Gastroesophageal sphincter (tissue), 4 donors: ENCODE measurements at regions not wholly inside any gene's neighbourhood (a gene's known extent, or its start where the extent isn't known, plus 50 kb on each side); places are given as distances from the start of the nearest gene placed in this dataset.
A peak's percentile ranks its signal among the peaks of the same experiment; 100 is the strongest.

Experiments
- ATAC-seq: fragments of 150-250 bp; one replicate; pipeline ENCODE4 v1.9.1; 2016; ENCODE audit warnings: mild to moderate bottlenecking, moderate library complexity
- H3K27ac ChIP-seq, 4 donors: fragments of 200-600 bp; sonication (generic) in 3 of 4; 1 replicate in 3 of 4; 2 replicates in 1 of 4; pipeline ENCODE4 v1.5.1; 2016 to 2019
- H3K27me3 ChIP-seq: fragments of 200-600 bp; sonication (generic); one replicate; pipeline ENCODE4 v1.5.1; 2019
- H3K36me3 ChIP-seq, 2 donors: fragments of 200-600 bp; sonication (generic); one replicate each; pipeline ENCODE4 v1.5.1; 2019; ENCODE audit warnings: control low read depth in 1 of 2
- H3K4me1 ChIP-seq, 3 donors: fragments of 200-600 bp; sonication (generic); 1 replicate in 2 of 3; 2 replicates in 1 of 3; pipeline ENCODE4 v1.5.1; 2016 to 2019; ENCODE audit warnings: control low read depth in 2 of 3
- H3K4me3 ChIP-seq, 2 donors: fragments of 200-600 bp; sonication (generic); one replicate each; pipeline ENCODE4 v1.5.1; 2019; ENCODE audit warnings: mild to moderate bottlenecking in 1 of 2, moderate library complexity in 1 of 2
- H3K9me3 ChIP-seq, 3 donors: fragments of 200-600 bp; sonication (generic); one replicate each; pipeline ENCODE4 v1.5.1; 2017 to 2019; ENCODE audit warnings: control low read depth in 2 of 3
- EP300 ChIP-seq: sonication (generic); formaldehyde crosslinking; IDR thresholded peaks from one replicate; pipeline ENCODE4 v1.6.1; 2017; ENCODE audit warnings: antibody characterized with exemption, mild to moderate bottlenecking
- POLR2A ChIP-seq, 2 donors: fragments of 450-650 bp; IDR thresholded peaks; one replicate each; pipeline ENCODE4 v1.6.1; 2017; ENCODE audit warnings: antibody characterized with exemption in 2 of 2, mild to moderate bottlenecking in 2 of 2, moderate library complexity in 1 of 2
- POLR2AphosphoS5 ChIP-seq: sonication (generic); formaldehyde crosslinking; IDR thresholded peaks from one replicate; pipeline ENCODE4 v1.6.1; 2017; ENCODE audit warnings: antibody characterized with exemption
- WGBS, 2 donors: methylation state at CpG; one replicate each; pipeline ENCODE4 v1.1.5; 2018; ENCODE audit warnings: low coverage in 1 of 2; 5-methylcytosine and 5-hydroxymethylcytosine counted together
- TF ChIP-seq, protein P1 (sequence below), 4 experiments: fragments of 200-600 bp in 2 of 4; fragments of 450-650 bp in 2 of 4; sonication (generic) in 1 of 4; IDR thresholded peaks; one replicate each; pipeline ENCODE4 v1.5.1; 2017 to 2019; ENCODE audit warnings: antibody characterized with exemption in 4 of 4, mild to moderate bottlenecking in 2 of 4, moderate library complexity in 2 of 4

DNA sequence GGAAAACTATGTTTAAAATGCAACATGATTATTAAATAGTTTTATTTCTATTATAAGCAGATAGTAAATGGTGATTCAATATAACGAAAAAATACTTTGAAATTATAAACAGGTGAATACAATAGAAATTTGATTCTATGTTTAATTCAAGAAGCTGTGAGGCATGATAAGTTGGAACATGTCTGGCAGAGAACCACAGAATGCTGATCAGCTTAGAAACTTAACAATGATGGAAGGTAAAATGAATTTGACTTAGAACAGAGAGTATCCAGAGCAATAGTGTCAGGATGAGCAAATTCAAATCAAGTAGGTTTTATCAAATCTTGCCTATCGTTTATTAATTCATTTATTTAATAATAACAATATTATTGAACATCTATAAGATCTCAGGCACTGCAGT is 83.4 kb upstream of the ADGRL4 start:
- TF ChIP-seq EP300 = no peak
- no peak for TF ChIP-seq POLR2AphosphoS5
- TF ChIP-seq POLR2A (IDR thresholded peaks at IDR 0.05) = no peak
- TF ChIP-seq, protein P1, sequence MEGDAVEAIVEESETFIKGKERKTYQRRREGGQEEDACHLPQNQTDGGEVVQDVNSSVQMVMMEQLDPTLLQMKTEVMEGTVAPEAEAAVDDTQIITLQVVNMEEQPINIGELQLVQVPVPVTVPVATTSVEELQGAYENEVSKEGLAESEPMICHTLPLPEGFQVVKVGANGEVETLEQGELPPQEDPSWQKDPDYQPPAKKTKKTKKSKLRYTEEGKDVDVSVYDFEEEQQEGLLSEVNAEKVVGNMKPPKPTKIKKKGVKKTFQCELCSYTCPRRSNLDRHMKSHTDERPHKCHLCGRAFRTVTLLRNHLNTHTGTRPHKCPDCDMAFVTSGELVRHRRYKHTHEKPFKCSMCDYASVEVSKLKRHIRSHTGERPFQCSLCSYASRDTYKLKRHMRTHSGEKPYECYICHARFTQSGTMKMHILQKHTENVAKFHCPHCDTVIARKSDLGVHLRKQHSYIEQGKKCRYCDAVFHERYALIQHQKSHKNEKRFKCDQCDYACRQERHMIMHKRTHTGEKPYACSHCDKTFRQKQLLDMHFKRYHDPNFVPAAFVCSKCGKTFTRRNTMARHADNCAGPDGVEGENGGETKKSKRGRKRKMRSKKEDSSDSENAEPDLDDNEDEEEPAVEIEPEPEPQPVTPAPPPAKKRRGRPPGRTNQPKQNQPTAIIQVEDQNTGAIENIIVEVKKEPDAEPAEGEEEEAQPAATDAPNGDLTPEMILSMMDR (IDR thresholded peaks at IDR 0.05) = no peak
- Histone ChIP-seq H3K27ac (no peak overlapping the region), H3K27me3 (no peaks in the 10 kb centered on the region), H3K4me1 (no peaks in the 10 kb centered on the region), H3K4me3 (no peak overlapping the region), H3K9me3 (no peaks in the 10 kb centered on the region), H3K36me3 (no peaks in the 10 kb centered on the region)
- ATAC-seq = no peak
- WGBS, 2 donors = 77 to 83% methylated on average over 2 of the region's 2 CpGs

DNA sequence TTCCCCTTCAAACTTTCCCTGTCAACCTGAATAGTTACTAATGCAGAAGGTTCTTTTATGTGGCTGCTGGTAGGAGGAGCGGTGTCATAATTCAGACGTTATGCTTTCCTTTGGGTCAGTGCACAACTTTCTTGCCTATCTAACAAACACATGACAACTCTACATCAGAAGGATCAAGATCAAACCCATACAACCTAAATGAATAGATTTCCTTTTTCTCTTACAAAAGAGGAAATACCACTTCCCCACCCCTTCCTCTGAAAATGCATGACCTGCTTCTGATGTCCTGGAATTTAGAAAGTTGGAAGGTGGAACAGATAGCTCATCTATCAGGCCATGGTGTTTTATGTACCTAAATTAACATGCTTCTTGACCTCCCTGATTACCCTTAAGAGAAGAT is 75.7 kb upstream of the ADGRL4 start:
- Histone ChIP-seq H3K36me3 (no peaks in the 10 kb centered on the region), H3K9me3 (no peaks in the 10 kb centered on the region), H3K4me3 (no peak overlapping the region), H3K4me1 (no peaks in the 10 kb centered on the region), H3K27me3 (no peaks in the 10 kb centered on the region), H3K27ac (no peak overlapping the region)
- no peak for TF ChIP-seq EP300
- no peak for TF ChIP-seq POLR2AphosphoS5
- TF ChIP-seq, protein P1 (IDR thresholded peaks at IDR 0.05) = no peak
- no peak for TF ChIP-seq POLR2A (IDR thresholded peaks at IDR 0.05)
- 79 to 81% methylated on average over 2 of the region's 2 CpGs for WGBS, 2 donors
- no peak for ATAC-seq

DNA sequence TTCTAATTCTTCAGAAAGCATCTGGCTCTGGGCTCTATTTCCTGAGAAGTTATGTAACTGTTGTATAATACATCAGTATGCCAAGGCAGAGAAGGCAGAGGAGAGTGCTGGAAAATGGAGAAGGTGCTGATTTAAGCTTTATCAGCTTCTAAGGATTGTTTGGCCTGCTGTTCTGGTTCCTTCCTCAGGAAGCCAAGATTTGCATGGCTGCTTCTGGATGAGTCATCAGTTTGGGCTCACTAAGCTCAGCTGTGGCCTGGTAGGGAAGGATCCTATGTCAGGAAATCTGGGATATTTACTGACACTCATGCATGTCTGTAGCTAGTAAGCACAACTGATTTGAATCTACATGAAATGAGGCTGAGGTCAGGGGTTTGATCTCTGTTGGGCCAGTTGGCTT is 73.2 kb upstream of the ADGRL4 start:
- no peak overlapping the region for H3K27ac ChIP-seq
- TF ChIP-seq POLR2AphosphoS5 (no peak), EP300 (no peak), POLR2A (IDR thresholded peaks at IDR 0.05) (no peak)
- TF ChIP-seq, protein P1 (IDR thresholded peaks at IDR 0.05) = no peak
- no peaks in the 10 kb centered on the region for H3K9me3 ChIP-seq
- H3K4me3 ChIP-seq = no peak overlapping the region
- H3K36me3 ChIP-seq = no peaks in the 10 kb centered on the region
- ATAC-seq = peak; percentile 48
- H3K27me3 ChIP-seq = no peaks in the 10 kb centered on the region
- H3K4me1 ChIP-seq = no peaks in the 10 kb centered on the region

DNA sequence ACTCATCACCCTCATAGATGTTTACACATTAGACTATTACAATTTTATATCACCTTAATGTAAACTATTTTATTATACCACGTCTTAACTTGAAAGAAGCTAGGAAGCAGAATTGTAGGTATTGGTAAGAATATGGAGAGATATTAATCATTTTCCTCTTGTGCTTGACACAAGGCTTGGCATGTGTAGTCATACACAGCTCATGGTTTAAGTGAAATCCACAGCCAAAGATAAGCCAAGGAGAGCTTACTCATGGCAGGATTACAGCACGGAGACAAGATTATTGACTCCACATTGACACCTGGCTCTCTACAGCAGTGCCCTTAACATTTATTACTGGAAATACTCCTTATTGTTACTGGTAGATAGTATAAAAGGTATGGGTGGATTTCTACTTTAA is 68.4 kb upstream of the ADGRL4 start:
- Histone ChIP-seq H3K27me3 (no peaks in the 10 kb centered on the region), H3K27ac (no peak overlapping the region), H3K9me3 (no peaks in the 10 kb centered on the region), H3K4me3 (no peak overlapping the region), H3K36me3 (no peaks in the 10 kb centered on the region), H3K4me1 (no peaks in the 10 kb centered on the region)
- 59 to 88% methylated on average over 1 to 2 of the region's 2 CpGs for WGBS, 2 donors
- no peak for TF ChIP-seq EP300
- no peak for TF ChIP-seq POLR2A (IDR thresholded peaks at IDR 0.05)
- TF ChIP-seq, protein P1 (IDR thresholded peaks at IDR 0.05) = no peak
- ATAC-seq = no peak

DNA sequence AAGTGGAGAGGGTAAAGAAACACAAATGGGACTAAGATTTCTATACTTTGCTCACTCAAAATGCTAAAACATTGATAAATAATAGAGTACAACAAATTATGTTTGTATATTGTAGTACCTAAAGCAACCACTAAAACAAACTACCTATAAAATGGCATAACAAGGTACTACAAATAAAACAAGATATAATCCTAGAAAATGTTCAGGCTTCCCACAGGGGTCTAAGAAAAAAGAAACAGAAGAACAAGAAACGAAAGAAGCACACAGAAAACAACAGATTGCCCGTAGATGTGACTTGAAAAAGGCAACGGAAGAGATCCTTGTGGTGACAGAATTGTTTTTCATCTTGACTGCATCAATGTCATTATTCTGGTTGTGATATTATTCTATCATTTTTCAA is 63.3 kb upstream of the ADGRL4 start:
- TF ChIP-seq POLR2AphosphoS5 (no peak), EP300 (no peak), POLR2A (IDR thresholded peaks at IDR 0.05) (no peak)
- TF ChIP-seq, protein P1 (IDR thresholded peaks at IDR 0.05) = no peak
- Histone ChIP-seq H3K9me3 (no peaks in the 10 kb centered on the region), H3K27ac (no peak overlapping the region), H3K4me1 (no peaks in the 10 kb centered on the region), H3K4me3 (no peak overlapping the region), H3K36me3 (no peaks in the 10 kb centered on the region), H3K27me3 (no peaks in the 10 kb centered on the region)
- no peak for ATAC-seq
- WGBS, 2 donors = 86 to 92% methylated on average over 3 of the region's 3 CpGs
